Panc1 (cell line): ENCODE measurements at regions not wholly inside any gene's neighbourhood (a gene's known extent, or its start where the extent isn't known, plus 50 kb on each side); places are given as distances from the start of the nearest gene placed in this dataset.

Source experiments
- ATAC-seq: fragments of 200-7000 bp; cut with Tn5 transposase; 2 replicates; pipeline ENCODE4 v1.9.1; 2020; ENCODE audit warnings: mild to moderate bottlenecking, moderate library complexity
- BruUV-seq: library from RNA; stranded (reverse); fragments of 400-500 nt; replicated peaks from 2 replicates; lab custom pipeline; 2021; lab: Mats Ljungman, UMichigan
- CTCF ChIA-PET: fragments of 300-600 bp; sonication (Branson Sonifier 250); formaldehyde crosslinking; loops from one replicate; lab custom pipeline; 2022; ENCODE audit warnings: antibody characterized with exemption; lab: Charles Lee
- POLR2A ChIA-PET: fragments of 300-600 bp; sonication (Branson Sonifier 250); formaldehyde crosslinking; loops from one replicate; lab custom pipeline; 2022; ENCODE audit warnings: antibody characterized with exemption; lab: Charles Lee
- DNase-seq: peaks from one replicate; pipeline ENCODE4 v3.0.0-alpha.2; 2010; ENCODE audit warnings: low read depth, low spot score
- H3K27ac ChIP-seq: 2 replicates; pipeline ENCODE4 v1.5.1; 2011; ENCODE audit warnings: mild to moderate bottlenecking, low read length, inconsistent platforms
- H3K27me3 ChIP-seq: fragments of 200-500 bp; sonication (Bioruptor generic); 2 replicates; pipeline ENCODE4 v1.6.0; 2014; ENCODE audit warnings: low read length, inconsistent platforms; ENCODE audit not compliant: control insufficient read depth, insufficient read depth
- H3K36me3 ChIP-seq: fragments of 200-500 bp; sonication (Bioruptor generic); 2 replicates; pipeline ENCODE4 v1.5.1; 2014; ENCODE audit warnings: inconsistent platforms, mild to moderate bottlenecking, low read length, moderate library complexity; ENCODE audit not compliant: control insufficient read depth, insufficient read depth
- H3K4me1 ChIP-seq: 2 replicates; pipeline ENCODE4 v1.5.1; 2011; ENCODE audit warnings: inconsistent platforms, mild to moderate bottlenecking, low read length, moderate library complexity; ENCODE audit not compliant: control insufficient read depth, insufficient read depth
- H3K4me3 ChIP-seq, 2 experiments: 2 replicates each; pipeline ENCODE4 v1.5.1; 2011 to 2012; ENCODE audit warnings: low read depth in 2 of 2, low read length in 2 of 2, mild to moderate bottlenecking in 2 of 2, inconsistent platforms in 1 of 2, moderate library complexity in 1 of 2
- H3K9me3 ChIP-seq: fragments of 200-500 bp; sonication (Bioruptor generic); 2 replicates; pipeline ENCODE4 v1.5.1; 2014; ENCODE audit warnings: low read depth, mild to moderate bottlenecking, inconsistent platforms, low read length, moderate library complexity; ENCODE audit not compliant: control insufficient read depth, insufficient read depth
- POLR2AphosphoS5 ChIP-seq: IDR thresholded peaks from 2 replicates; pipeline ENCODE4 v1.6.1; 2012; ENCODE audit warnings: mild to moderate bottlenecking, low read depth, low read length, moderate library complexity
- SIN3A ChIP-seq: IDR thresholded peaks from 2 replicates; pipeline ENCODE4 v1.6.1; 2012; ENCODE audit warnings: low read depth, mild to moderate bottlenecking, low read length, moderate library complexity, borderline replicate concordance; ENCODE audit not compliant: insufficient read depth
- TCF7L2 ChIP-seq: IDR thresholded peaks from 2 replicates; pipeline ENCODE4 v1.6.1; 2011; ENCODE audit warnings: mild to moderate bottlenecking, low read depth, low read length, inconsistent platforms
- in situ Hi-C: cut with HindIII; loops from 2 replicates; pipeline ENCODE4 v1.10.0; 2016; ENCODE audit warnings: low sequenced_read_pairs, low pct_unique_long_range_greater_than_20kb
- intact Hi-C: fragments of 100-400 bp; cut with micrococcal nuclease; formaldehyde crosslinking; loops from one replicate; pipeline ENCODE4 v1.10.0; 2022; ENCODE audit not compliant: unreplicated experiment
- TF ChIP-seq, protein P1 (sequence below), 2 experiments: IDR thresholded peaks; 2 replicates each; pipeline ENCODE4 v1.6.1; 2011 to 2012; ENCODE audit warnings: low read depth in 2 of 2, control low read depth in 1 of 2, low read length in 1 of 2, mild to moderate bottlenecking in 1 of 2, moderate library complexity in 1 of 2; ENCODE audit not compliant: insufficient read depth in 1 of 2
- TF ChIP-seq, protein P2 (sequence below): fragments of 450-650 bp; IDR thresholded peaks from 2 replicates; pipeline ENCODE4 v1.5.1; 2017; ENCODE audit warnings: mild to moderate bottlenecking

- in situ Hi-C loops (no loop called here), intact Hi-C loops (no loop called here)
- ATAC-seq (no peak), DNase-seq (no peak)
- no peaks in the 10 kb centered on the region for H3K4me1 ChIP-seq
- TF ChIP-seq SIN3A: no peak
- no peak overlapping the region for H3K4me3 ChIP-seq
- no peaks in the 10 kb centered on the region for H3K27me3 ChIP-seq
- POLR2A ChIA-PET: no interaction called here
- no TSS peak for BruUV-seq
- CTCF ChIA-PET: no interaction called here
- no peaks in the 10 kb centered on the region for H3K36me3 ChIP-seq
- H3K27ac ChIP-seq: no peak overlapping the region
- no peaks in the 10 kb centered on the region; the same call in 1 of the 2 replicates for H3K9me3 ChIP-seq
These were observed 563.3 kb downstream of the IRX1 start for GRCh38 chr5:4158750-4159447.

- intact Hi-C loops: no loop called here
- DNase-seq: no peak
- ATAC-seq: no peak
- in situ Hi-C loops: no loop called here
- no peak overlapping the region for H3K4me3 ChIP-seq
- TF ChIP-seq, protein P1, sequence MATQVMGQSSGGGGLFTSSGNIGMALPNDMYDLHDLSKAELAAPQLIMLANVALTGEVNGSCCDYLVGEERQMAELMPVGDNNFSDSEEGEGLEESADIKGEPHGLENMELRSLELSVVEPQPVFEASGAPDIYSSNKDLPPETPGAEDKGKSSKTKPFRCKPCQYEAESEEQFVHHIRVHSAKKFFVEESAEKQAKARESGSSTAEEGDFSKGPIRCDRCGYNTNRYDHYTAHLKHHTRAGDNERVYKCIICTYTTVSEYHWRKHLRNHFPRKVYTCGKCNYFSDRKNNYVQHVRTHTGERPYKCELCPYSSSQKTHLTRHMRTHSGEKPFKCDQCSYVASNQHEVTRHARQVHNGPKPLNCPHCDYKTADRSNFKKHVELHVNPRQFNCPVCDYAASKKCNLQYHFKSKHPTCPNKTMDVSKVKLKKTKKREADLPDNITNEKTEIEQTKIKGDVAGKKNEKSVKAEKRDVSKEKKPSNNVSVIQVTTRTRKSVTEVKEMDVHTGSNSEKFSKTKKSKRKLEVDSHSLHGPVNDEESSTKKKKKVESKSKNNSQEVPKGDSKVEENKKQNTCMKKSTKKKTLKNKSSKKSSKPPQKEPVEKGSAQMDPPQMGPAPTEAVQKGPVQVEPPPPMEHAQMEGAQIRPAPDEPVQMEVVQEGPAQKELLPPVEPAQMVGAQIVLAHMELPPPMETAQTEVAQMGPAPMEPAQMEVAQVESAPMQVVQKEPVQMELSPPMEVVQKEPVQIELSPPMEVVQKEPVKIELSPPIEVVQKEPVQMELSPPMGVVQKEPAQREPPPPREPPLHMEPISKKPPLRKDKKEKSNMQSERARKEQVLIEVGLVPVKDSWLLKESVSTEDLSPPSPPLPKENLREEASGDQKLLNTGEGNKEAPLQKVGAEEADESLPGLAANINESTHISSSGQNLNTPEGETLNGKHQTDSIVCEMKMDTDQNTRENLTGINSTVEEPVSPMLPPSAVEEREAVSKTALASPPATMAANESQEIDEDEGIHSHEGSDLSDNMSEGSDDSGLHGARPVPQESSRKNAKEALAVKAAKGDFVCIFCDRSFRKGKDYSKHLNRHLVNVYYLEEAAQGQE (IDR thresholded peaks at IDR 0.05; ENCODE audit: insufficient read depth in 1 of 2, low read depth in 2 of 2, low read length in 1 of 2): no peak
- TF ChIP-seq TCF7L2 (no peak), SIN3A (no peak), POLR2AphosphoS5 (no peak)
- TF ChIP-seq, protein P2, sequence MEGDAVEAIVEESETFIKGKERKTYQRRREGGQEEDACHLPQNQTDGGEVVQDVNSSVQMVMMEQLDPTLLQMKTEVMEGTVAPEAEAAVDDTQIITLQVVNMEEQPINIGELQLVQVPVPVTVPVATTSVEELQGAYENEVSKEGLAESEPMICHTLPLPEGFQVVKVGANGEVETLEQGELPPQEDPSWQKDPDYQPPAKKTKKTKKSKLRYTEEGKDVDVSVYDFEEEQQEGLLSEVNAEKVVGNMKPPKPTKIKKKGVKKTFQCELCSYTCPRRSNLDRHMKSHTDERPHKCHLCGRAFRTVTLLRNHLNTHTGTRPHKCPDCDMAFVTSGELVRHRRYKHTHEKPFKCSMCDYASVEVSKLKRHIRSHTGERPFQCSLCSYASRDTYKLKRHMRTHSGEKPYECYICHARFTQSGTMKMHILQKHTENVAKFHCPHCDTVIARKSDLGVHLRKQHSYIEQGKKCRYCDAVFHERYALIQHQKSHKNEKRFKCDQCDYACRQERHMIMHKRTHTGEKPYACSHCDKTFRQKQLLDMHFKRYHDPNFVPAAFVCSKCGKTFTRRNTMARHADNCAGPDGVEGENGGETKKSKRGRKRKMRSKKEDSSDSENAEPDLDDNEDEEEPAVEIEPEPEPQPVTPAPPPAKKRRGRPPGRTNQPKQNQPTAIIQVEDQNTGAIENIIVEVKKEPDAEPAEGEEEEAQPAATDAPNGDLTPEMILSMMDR: no peak
- ChIA-PET CTCF (no interaction called here), POLR2A (no interaction called here)
- no peaks in the 10 kb centered on the region; the same call in 1 of the 2 replicates for H3K9me3 ChIP-seq
- no peaks in the 10 kb centered on the region for H3K4me1 ChIP-seq
- no TSS peak for BruUV-seq
- H3K27ac ChIP-seq: no peak overlapping the region
- H3K36me3 ChIP-seq: no peaks in the 10 kb centered on the region
- H3K27me3 ChIP-seq: no peaks in the 10 kb centered on the region
These were observed 564.0 kb downstream of the IRX1 start for GRCh38 chr5:4159681-4160080.

- DNase-seq (no peak), ATAC-seq (no peak)
- Histone ChIP-seq H3K4me1 (no peaks in the 10 kb centered on the region), H3K36me3 (no peaks in the 10 kb centered on the region), H3K27ac (no peak overlapping the region), H3K27me3 (no peaks in the 10 kb centered on the region), H3K9me3 (no peaks in the 10 kb centered on the region), H3K4me3 (no peak overlapping the region)
- CTCF ChIA-PET: no interaction called here
- TF ChIP-seq SIN3A (no peak), POLR2AphosphoS5 (no peak), TCF7L2 (no peak)
- TF ChIP-seq, protein P1 (IDR thresholded peaks at IDR 0.05; ENCODE audit: insufficient read depth in 1 of 2, low read depth in 2 of 2, low read length in 1 of 2): no peak
- TF ChIP-seq, protein P2: no peak
- in situ Hi-C loops (no loop called here), intact Hi-C loops (no loop called here)
- BruUV-seq: no TSS peak
- POLR2A ChIA-PET: no interaction called here
These were observed 568.5 kb downstream of the IRX1 start for GRCh38 chr5:4164167-4164566.
